WERI-Rb-1 (cell line): ENCODE measurements at regions not wholly inside any gene's neighbourhood (a gene's known extent, or its start where the extent isn't known, plus 50 kb on each side); places are given as distances from the start of the nearest gene placed in this dataset.
A peak's percentile ranks its signal among the peaks of the same experiment; 100 is the strongest.
"Not testable (repeated sequence)": the region's sequence is repeated elsewhere in the genome, so short reads cannot be mapped to it uniquely, and the experiment has no call there.

Source experiments
- DNase-seq: peaks from one replicate; pipeline ENCODE4 v3.0.0-alpha.2; 2020
- H3K27ac ChIP-seq: fragments of 250-450 bp; sonication (Bioruptor Pico); 2 replicates; pipeline ENCODE4 v1.5.1; 2020; ENCODE audit warnings: mild to moderate bottlenecking, moderate library complexity
- H3K27me3 ChIP-seq: fragments of 250-450 bp; sonication (Bioruptor Pico); 2 replicates; pipeline ENCODE4 v1.5.1; 2021; ENCODE audit warnings: mild to moderate bottlenecking, low read depth, moderate library complexity; ENCODE audit not compliant: insufficient read depth, severe bottlenecking
- H3K36me3 ChIP-seq: fragments of 250-450 bp; sonication (Bioruptor Pico); 2 replicates; pipeline ENCODE4 v1.5.1; 2020; ENCODE audit warnings: mild to moderate bottlenecking, moderate library complexity
- H3K4me3 ChIP-seq: 2 replicates; pipeline ENCODE4 v1.5.1; 2011; ENCODE audit warnings: low read depth, mild to moderate bottlenecking, control low read depth, low read length
- H3K9me3 ChIP-seq: fragments of 250-450 bp; sonication (Bioruptor Pico); 2 replicates; pipeline ENCODE4 v1.5.1; 2021; ENCODE audit warnings: mild to moderate bottlenecking, moderate library complexity; ENCODE audit not compliant: severe bottlenecking
- TF ChIP-seq, protein P1 (sequence below): IDR thresholded peaks from 2 replicates; pipeline ENCODE4 v1.5.1; 2011; ENCODE audit warnings: low read depth, mild to moderate bottlenecking, control low read depth, inconsistent platforms, low read length

DNA sequence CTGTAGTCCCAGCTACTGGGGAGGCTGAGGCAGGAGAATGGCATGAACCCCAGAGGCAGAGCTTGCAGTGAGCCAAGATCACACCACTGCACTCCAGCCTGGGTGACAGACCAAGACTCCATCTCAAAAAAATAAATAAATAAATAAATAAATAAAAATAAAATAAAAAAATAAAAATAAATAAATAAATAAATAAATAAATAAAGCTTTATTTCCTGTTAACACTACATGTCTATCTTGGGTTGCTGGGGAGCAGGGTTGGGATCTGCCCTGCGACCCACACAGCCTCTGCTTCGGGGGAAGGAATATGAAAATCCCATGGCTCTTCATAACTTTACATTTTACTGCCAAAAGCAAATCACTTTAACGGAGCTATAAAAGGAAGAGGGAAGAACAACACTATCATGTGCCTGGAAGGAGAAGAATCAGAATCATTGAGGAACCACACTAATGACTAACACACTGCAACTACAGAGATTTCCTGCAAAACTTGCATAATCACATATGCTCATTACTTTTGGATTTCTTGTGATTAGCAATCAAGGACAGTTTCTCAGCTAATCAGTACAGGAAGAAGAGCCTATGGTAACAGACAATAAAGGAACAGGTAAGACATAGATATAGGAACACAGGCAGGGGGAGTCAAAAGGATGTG, 72.8 kb upstream of the CD55 start:
- no peaks in the 10 kb centered on the region for H3K9me3 ChIP-seq
- H3K27me3 ChIP-seq, result peaks cover 89% of the 10 kb centered on the region
- no peaks in the 10 kb centered on the region for H3K36me3 ChIP-seq
- H3K27ac ChIP-seq, result no peak overlapping the region
- DNase-seq, result no peak
- TF ChIP-seq, protein P1, sequence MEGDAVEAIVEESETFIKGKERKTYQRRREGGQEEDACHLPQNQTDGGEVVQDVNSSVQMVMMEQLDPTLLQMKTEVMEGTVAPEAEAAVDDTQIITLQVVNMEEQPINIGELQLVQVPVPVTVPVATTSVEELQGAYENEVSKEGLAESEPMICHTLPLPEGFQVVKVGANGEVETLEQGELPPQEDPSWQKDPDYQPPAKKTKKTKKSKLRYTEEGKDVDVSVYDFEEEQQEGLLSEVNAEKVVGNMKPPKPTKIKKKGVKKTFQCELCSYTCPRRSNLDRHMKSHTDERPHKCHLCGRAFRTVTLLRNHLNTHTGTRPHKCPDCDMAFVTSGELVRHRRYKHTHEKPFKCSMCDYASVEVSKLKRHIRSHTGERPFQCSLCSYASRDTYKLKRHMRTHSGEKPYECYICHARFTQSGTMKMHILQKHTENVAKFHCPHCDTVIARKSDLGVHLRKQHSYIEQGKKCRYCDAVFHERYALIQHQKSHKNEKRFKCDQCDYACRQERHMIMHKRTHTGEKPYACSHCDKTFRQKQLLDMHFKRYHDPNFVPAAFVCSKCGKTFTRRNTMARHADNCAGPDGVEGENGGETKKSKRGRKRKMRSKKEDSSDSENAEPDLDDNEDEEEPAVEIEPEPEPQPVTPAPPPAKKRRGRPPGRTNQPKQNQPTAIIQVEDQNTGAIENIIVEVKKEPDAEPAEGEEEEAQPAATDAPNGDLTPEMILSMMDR, result no peak
- no peak overlapping the region for H3K4me3 ChIP-seq

DNA sequence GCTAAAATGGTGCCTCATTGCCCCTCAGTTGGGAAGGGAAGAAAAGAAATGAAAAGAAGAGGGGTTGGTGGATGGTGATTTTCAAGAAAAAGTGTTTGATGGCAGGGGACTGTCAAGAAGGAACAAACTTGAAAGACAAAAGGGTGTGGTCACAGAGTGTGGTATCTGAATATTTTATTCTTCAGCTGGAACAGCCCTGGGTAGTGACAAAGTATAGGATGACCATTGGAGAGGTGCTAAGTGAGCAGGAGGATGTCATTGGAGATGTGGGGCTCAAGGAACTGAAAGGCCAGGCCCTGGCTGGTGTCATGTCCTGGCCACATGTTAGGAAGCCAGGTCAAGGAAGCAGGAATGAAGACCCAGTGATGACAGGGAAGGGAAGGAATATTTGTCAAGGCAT, 71.0 kb upstream of the CD55 start:
- peaks cover 89% of the 10 kb centered on the region for H3K27me3 ChIP-seq
- no peaks in the 10 kb centered on the region for H3K36me3 ChIP-seq
- no peak for DNase-seq
- H3K4me3 ChIP-seq, result no peak overlapping the region
- H3K9me3 ChIP-seq, result no peaks in the 10 kb centered on the region
- H3K27ac ChIP-seq, result no peak overlapping the region
- TF ChIP-seq, protein P1, result no peak

GRCh38 chr1:207251066-207251465, 70.4 kb upstream of the CD55 start:
- Histone ChIP-seq H3K27me3 (peaks cover 85% of the 10 kb centered on the region), H3K9me3 (no peaks in the 10 kb centered on the region), H3K36me3 (no peaks in the 10 kb centered on the region), H3K4me3 (no peak overlapping the region), H3K27ac (no peak overlapping the region)
- TF ChIP-seq, protein P1, result no peak
- DNase-seq, result no peak

GRCh38 chr1:207256869-207257268, 64.6 kb upstream of the CD55 start:
- H3K9me3 ChIP-seq, result no peaks in the 10 kb centered on the region
- no peaks in the 10 kb centered on the region for H3K36me3 ChIP-seq
- H3K27me3 ChIP-seq, result peaks cover 85% of the 10 kb centered on the region
- no peak for DNase-seq
- TF ChIP-seq, protein P1, result no peak
- H3K27ac ChIP-seq, result no peak overlapping the region
- H3K4me3 ChIP-seq, result no peak overlapping the region

DNA sequence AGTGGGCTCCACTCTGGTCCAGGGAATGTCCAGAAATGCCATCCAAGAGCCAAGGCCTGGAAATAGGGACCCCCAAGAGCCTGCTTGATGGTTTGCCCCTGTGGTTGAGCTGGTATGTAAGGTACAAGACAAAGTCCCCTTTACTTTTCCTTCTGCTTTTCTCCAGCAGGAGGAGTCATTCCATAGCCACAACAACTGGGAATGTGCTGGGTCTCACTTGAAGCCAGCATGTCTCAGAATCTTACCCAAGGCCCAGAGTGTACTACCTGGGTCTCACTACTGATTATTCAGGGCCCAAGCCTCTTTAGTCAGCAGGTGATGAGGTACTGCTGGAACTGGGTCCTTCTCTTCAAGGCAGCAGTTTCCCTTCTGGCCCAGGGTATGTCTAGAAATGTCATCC, 62.1 kb upstream of the CD55 start:
- H3K27ac ChIP-seq, result no peak overlapping the region
- no peaks in the 10 kb centered on the region for H3K36me3 ChIP-seq
- H3K27me3 ChIP-seq, result peaks cover 88% of the 10 kb centered on the region
- DNase-seq, result no peak
- TF ChIP-seq, protein P1, result peak; percentile 67
- no peaks in the 10 kb centered on the region for H3K9me3 ChIP-seq
- H3K4me3 ChIP-seq, result no peak overlapping the region

GRCh38 chr1:207261971-207262370, 59.5 kb upstream of the CD55 start:
- TF ChIP-seq, protein P1, result no peak
- no peak overlapping the region for H3K4me3 ChIP-seq
- DNase-seq, result no peak
- H3K9me3 ChIP-seq, result no peaks in the 10 kb centered on the region
- H3K36me3 ChIP-seq, result no peaks in the 10 kb centered on the region
- H3K27ac ChIP-seq, result no peak overlapping the region
- H3K27me3 ChIP-seq, result peaks cover 94% of the 10 kb centered on the region

- not testable (repeated sequence) for H3K27ac ChIP-seq, H3K9me3 ChIP-seq, DNase-seq, H3K4me3 ChIP-seq, H3K36me3 ChIP-seq
- peaks cover 96% of the 10 kb centered on the region for H3K27me3 ChIP-seq
These were observed 58.6 kb upstream of the CD55 start for GRCh38 chr1:207262891-207263290.
